ENCODE measurements at regions not wholly inside any gene's neighbourhood (a gene's known extent, or its start where the extent isn't known, plus 50 kb on each side); places are given as distances from the start of the nearest gene placed in this dataset.
"Not testable (repeated sequence)": the region's sequence is repeated elsewhere in the genome, so short reads cannot be mapped to it uniquely, and the experiment has no call there.

GRCh38 chr11:7143908-7144307 is 55.1 kb downstream of the RBMXL2 start:
- DNase-seq (ENCODE audit: low spot score): peak; percentile 52

DNA sequence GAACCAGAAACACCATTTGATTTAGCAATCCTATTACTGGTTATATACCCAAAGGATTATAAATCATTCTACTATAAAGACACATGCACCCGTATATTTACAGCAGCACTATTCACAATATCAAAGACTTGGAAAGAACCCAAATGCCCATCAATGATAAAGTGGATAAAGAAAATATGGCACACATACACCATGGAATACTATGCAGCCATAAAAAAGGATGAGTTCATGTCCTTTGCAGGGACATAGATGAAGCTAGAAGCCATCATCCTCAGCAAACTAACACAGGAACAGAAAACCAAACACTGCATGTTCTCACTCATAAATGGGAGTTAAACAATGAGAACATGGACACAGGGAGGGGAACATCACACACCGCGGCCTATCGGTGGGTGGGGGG is 61.3 kb downstream of the RBMXL2 start:
- not testable (repeated sequence) for DNase-seq (ENCODE audit: low spot score)

GRCh38 chr11:7154881-7155361 is 66.1 kb downstream of the RBMXL2 start:
- peak; percentile 8 for DNase-seq (ENCODE audit: low spot score)

- DNase-seq (ENCODE audit: low spot score): no peak
These were observed 72.2 kb downstream of the RBMXL2 start for GRCh38 chr11:7160814-7161489.

DNA sequence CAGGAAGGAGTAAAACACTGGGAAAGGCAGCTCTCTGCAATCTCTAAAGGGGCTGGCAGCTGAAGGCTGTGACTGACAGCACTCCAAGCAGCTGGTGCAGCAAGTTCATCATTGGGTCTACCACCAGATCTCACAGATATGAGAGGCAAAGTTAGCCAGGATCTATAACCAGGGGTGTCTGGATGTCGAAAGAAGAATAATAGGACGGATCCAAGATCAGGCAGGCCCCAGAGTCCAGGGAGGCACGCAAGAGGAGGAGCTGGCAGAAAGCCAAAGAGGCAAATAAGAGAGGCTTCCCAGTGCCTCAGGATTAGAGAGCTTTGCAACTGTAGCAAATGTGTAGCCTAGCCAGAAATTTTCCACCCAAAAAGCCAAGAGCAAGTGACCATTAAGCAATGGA is 77.1 kb downstream of the RBMXL2 start:
- no peak for DNase-seq (ENCODE audit: low spot score)

GRCh38 chr11:7167976-7168740 is 79.4 kb downstream of the RBMXL2 start:
- no peak for DNase-seq (ENCODE audit: low spot score)

DNA sequence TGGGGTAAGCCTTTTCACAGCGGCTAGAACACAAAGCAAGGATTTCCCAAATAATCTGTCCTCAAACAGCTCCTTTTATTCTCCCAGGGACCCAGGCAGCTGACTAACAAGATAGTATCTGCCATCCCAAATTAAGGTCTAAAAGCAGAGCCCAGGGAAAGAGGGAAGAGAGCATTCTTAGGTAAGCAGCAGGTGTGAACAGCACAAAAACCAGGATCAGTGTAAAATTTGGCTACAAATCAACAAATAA is 79.9 kb downstream of the RBMXL2 start:
- DNase-seq (ENCODE audit: low spot score): no peak

GRCh38 chr11:7170431-7170830 is 81.3 kb upstream of the SYT9 start:
- no peak for DNase-seq (ENCODE audit: low spot score)

DNA sequence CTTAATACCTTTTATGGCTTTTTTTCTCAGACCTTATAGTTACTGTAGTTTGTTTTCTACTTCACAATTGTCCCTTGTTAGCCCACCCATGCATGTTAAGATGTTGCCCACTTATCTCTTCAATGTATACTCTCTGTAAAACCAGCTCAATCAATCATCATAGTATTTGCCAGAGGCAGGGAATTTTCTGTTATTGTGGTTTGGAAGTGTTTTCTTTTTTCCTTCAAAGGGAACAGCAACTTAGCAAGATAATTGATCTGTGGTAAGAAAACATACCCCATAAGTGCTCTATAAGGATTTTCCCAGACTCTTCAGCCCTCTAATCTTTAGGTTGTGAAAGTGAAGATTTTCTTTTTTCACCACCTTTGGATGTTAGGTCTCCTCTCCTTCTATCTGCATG is 76.7 kb upstream of the SYT9 start:
- no peak for DNase-seq (ENCODE audit: low spot score)

- no peak for DNase-seq (ENCODE audit: low spot score)
These were observed 65.5 kb upstream of the SYT9 start for GRCh38 chr11:7186190-7186589.

- DNase-seq (ENCODE audit: low spot score): no peak
These were observed 65.0 kb upstream of the SYT9 start for GRCh38 chr11:7186676-7187075.

DNA sequence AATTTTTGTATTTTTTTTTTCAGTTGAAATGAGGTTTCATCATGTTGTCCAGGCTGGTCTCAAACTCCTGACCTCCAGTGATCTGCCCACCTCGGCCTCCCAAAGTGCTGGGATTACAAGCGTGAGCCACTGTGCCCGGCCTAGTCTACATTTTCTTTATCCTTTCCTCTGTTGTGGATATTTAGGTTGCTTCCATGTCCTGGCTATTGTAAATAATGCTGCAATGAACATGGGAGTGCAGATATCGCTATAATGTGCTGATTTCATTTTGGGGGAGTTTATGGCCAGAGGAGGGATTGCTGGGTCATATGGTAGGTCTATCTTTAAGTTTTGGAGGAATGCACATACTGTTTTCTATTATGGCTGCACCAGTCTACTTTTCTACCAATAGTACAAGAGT is 58.9 kb upstream of the SYT9 start:
- DNase-seq (ENCODE audit: low spot score): not testable (repeated sequence)

GRCh38 chr11:7196396-7197146 is 55.1 kb upstream of the SYT9 start:
- no peak for DNase-seq (ENCODE audit: low spot score)

DNA sequence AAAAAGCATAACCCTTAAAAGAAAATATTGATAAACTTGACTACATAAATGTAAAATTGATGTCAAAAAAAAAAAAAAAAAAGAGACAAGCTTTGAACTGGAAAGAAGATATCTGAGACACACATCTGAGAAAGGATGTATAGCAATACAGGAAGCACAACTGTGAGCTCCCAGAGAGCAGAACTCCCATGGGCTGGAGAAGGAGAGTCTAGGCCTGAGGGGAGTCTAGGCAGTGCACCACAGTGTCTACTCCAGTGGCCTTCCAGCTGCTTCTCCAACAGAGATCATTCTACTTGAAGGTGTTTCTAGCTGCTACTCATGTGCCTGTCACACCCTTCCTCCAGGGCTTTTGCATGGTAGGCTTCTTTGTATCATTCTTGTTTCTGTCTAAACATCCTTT is 54.2 kb upstream of the SYT9 start:
- DNase-seq (ENCODE audit: low spot score): no peak

Measured in kidney capillary endothelial cell (primary cell).